HG03064 (cell line): ENCODE measurements at regions not wholly inside any gene's neighbourhood (a gene's known extent, or its start where the extent isn't known, plus 50 kb on each side); places are given as distances from the start of the nearest gene placed in this dataset.

ENCODE experiments used
- ATAC-seq: cut with Tn5 transposase; IDR thresholded peaks from one replicate; pipeline ENCODE4 v1.9.1; 2021; ENCODE audit warnings: low read depth; ENCODE audit not compliant: unreplicated experiment

- ATAC-seq: no peak
These were observed 78.3 kb downstream of the RAMP3 start for GRCh38 chr7:45235905-45236304.

GRCh38 chr7:45236666-45237065 is 79.1 kb downstream of the RAMP3 start:
- no peak for ATAC-seq

GRCh38 chr7:45237788-45238461 is 80.3 kb downstream of the RAMP3 start:
- ATAC-seq: no peak

- no peak for ATAC-seq
These were observed 81.2 kb downstream of the RAMP3 start for GRCh38 chr7:45238806-45239205.

- ATAC-seq: no peak
These were observed 81.9 kb downstream of the RAMP3 start for GRCh38 chr7:45239486-45239885.

- no peak for ATAC-seq
These were observed 82.7 kb downstream of the RAMP3 start for GRCh38 chr7:45240273-45240771.

- no peak for ATAC-seq
These were observed 83.3 kb downstream of the RAMP3 start for GRCh38 chr7:45240926-45241325.

GRCh38 chr7:45241339-45242109 is 83.9 kb downstream of the RAMP3 start:
- ATAC-seq: no peak

GRCh38 chr7:45242261-45242660 is 84.7 kb downstream of the RAMP3 start:
- ATAC-seq: no peak

GRCh38 chr7:45242698-45243097 is 85.1 kb downstream of the RAMP3 start:
- ATAC-seq: no peak

GRCh38 chr7:45244981-45245380 is 87.4 kb downstream of the RAMP3 start:
- ATAC-seq: no peak

- no peak for ATAC-seq
These were observed 88.7 kb downstream of the RAMP3 start for GRCh38 chr7:45246339-45246738.

- ATAC-seq: no peak
These were observed 94.7 kb downstream of the RAMP3 start for GRCh38 chr7:45252248-45252647.

GRCh38 chr7:45252857-45253256 is 95.3 kb downstream of the RAMP3 start:
- ATAC-seq: no peak

- ATAC-seq: no peak
These were observed 95.8 kb downstream of the RAMP3 start for GRCh38 chr7:45253368-45253767.

- no peak for ATAC-seq
These were observed 97.6 kb downstream of the RAMP3 start for GRCh38 chr7:45255187-45255586.

GRCh38 chr7:45256309-45256708 is 98.7 kb downstream of the RAMP3 start:
- no peak for ATAC-seq

GRCh38 chr7:45256775-45257174 is 99.2 kb downstream of the RAMP3 start:
- no peak for ATAC-seq

- ATAC-seq: no peak
These were observed 99.7 kb downstream of the RAMP3 start for GRCh38 chr7:45257284-45257683.

GRCh38 chr7:45258533-45259226 is 101.1 kb downstream of the RAMP3 start:
- ATAC-seq: no peak

- no peak for ATAC-seq
These were observed 101.6 kb downstream of the RAMP3 start for GRCh38 chr7:45259227-45259596.
